T-helper 2 cell (primary cell): ENCODE measurements at regions not wholly inside any gene's neighbourhood (a gene's known extent, or its start where the extent isn't known, plus 50 kb on each side); places are given as distances from the start of the nearest gene placed in this dataset.

ENCODE experiments used
- DNase-seq, 5 experiments: peaks; one replicate each; pipeline versions ENCODE4 v3.0.0 to v3.0.0-alpha.2; 2012 to 2022

- DNase-seq, result peak in 1 of 5 experiments; percentile 39
These were observed 53.9 kb upstream of the FRMD4B start for GRCh38 chr3:69439643-69440270.

GRCh38 chr3:69438476-69438875, 52.6 kb upstream of the FRMD4B start:
- DNase-seq, result no peak

- DNase-seq, result no peak
These were observed 49.7 kb upstream of the FRMD4B start for GRCh38 chr3:69435274-69436265.
